Vagina (tissue), 2 donors: ENCODE measurements at regions not wholly inside any gene's neighbourhood (a gene's known extent, or its start where the extent isn't known, plus 50 kb on each side); places are given as distances from the start of the nearest gene placed in this dataset.

Experiments used
- POLR2A ChIP-seq, 2 donors: fragments of 450-650 bp; IDR thresholded peaks; one replicate each; pipeline ENCODE4 v1.6.1; 2017; ENCODE audit warnings: antibody characterized with exemption in 2 of 2, mild to moderate bottlenecking in 2 of 2, moderate library complexity in 2 of 2
- TF ChIP-seq, protein P1 (sequence below), 3 experiments: fragments of 450-650 bp in 2 of 3; fragments of 200-600 bp in 1 of 3; sonication (generic) in 1 of 3; IDR thresholded peaks; one replicate each; pipeline ENCODE4 v1.5.1; 2017 to 2019; ENCODE audit warnings: antibody characterized with exemption in 3 of 3, mild to moderate bottlenecking in 2 of 3, moderate library complexity in 2 of 3

DNA sequence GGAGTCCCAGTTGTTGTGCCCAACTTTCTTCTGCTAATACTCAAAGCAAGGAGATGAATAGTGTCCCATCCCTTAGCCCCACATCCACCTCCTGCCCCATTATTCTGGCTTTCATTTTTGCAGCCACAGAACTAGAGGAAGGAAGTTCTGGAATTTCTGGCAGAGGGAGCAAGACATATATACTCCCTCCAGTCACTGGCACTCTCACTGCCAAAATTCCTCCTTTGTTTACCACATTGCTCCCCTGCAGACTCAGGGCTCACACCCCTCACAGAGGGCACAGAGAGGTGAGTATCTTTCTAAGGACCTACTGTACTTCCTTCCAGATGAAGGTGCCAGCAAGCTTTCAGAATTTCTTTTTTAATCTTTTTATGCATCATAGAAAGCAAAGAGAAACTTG, 168.0 kb upstream of the ID4 start:
- TF ChIP-seq, protein P1, sequence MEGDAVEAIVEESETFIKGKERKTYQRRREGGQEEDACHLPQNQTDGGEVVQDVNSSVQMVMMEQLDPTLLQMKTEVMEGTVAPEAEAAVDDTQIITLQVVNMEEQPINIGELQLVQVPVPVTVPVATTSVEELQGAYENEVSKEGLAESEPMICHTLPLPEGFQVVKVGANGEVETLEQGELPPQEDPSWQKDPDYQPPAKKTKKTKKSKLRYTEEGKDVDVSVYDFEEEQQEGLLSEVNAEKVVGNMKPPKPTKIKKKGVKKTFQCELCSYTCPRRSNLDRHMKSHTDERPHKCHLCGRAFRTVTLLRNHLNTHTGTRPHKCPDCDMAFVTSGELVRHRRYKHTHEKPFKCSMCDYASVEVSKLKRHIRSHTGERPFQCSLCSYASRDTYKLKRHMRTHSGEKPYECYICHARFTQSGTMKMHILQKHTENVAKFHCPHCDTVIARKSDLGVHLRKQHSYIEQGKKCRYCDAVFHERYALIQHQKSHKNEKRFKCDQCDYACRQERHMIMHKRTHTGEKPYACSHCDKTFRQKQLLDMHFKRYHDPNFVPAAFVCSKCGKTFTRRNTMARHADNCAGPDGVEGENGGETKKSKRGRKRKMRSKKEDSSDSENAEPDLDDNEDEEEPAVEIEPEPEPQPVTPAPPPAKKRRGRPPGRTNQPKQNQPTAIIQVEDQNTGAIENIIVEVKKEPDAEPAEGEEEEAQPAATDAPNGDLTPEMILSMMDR (IDR thresholded peaks at IDR 0.05), result no peak
- no peak for TF ChIP-seq POLR2A (IDR thresholded peaks at IDR 0.05)
